Keratinocyte (primary cell): ENCODE measurements at regions not wholly inside any gene's neighbourhood (a gene's known extent, or its start where the extent isn't known, plus 50 kb on each side); places are given as distances from the start of the nearest gene placed in this dataset.

Source experiments
- DNase-seq: peaks from one replicate; pipeline ENCODE4 v3.0.0-alpha.2; 2011; ENCODE audit warnings: low read depth, missing footprints, low spot score
- FAIRE-seq: peaks from 2 replicates; lab custom pipeline; 2011; peaks lifted over from hg19 to GRCh38; lab: Jason Lieb, UNC
- H2AFZ ChIP-seq: 2 replicates; pipeline ENCODE4 v1.6.0; 2012; ENCODE audit warnings: low read length, control low read depth, inconsistent platforms; ENCODE audit not compliant: control insufficient read depth
- H3K27ac ChIP-seq: 2 replicates; pipeline ENCODE4 v1.5.1; 2011; ENCODE audit warnings: low read length; ENCODE audit not compliant: control insufficient read depth, insufficient read depth
- H3K27me3 ChIP-seq: 3 replicates; pipeline ENCODE4 v1.6.0; 2011; ENCODE audit warnings: low read length; ENCODE audit not compliant: control insufficient read depth, insufficient read depth; ENCODE audit errors: extremely low read depth
- H3K36me3 ChIP-seq, 2 experiments: 2 replicates in 1 of 2; 3 replicates in 1 of 2; pipeline ENCODE4 v1.5.1; 2011; ENCODE audit warnings: low read length in 2 of 2, mild to moderate bottlenecking in 1 of 2; ENCODE audit not compliant: control insufficient read depth in 2 of 2, insufficient read depth in 2 of 2; ENCODE audit errors: extremely low read depth in 1 of 2
- H3K4me1 ChIP-seq: 3 replicates; pipeline ENCODE4 v1.5.1; 2011; ENCODE audit warnings: low read length; ENCODE audit not compliant: control insufficient read depth, insufficient read depth; ENCODE audit errors: extremely low read depth
- H3K4me2 ChIP-seq: 3 replicates; pipeline ENCODE4 v1.6.0; 2011; ENCODE audit warnings: low read depth, low read length; ENCODE audit not compliant: control insufficient read depth, insufficient read depth; ENCODE audit errors: extremely low read depth
- H3K4me3 ChIP-seq, 3 experiments: fragments of 200-600 bp in 1 of 3; sonication (generic) in 1 of 3; 2 replicates in 2 of 3; 3 replicates in 1 of 3; pipeline ENCODE4 v1.5.1; 2011 to 2016; ENCODE audit warnings: low read length in 3 of 3, mild to moderate bottlenecking in 3 of 3, control low read depth in 2 of 3, inconsistent platforms in 1 of 3, low read depth in 1 of 3, mixed read lengths in 1 of 3, mixed run types in 1 of 3, moderate library complexity in 1 of 3; ENCODE audit not compliant: control insufficient read depth in 2 of 3, insufficient read depth in 2 of 3; ENCODE audit errors: extremely low read depth in 1 of 3
- H3K79me2 ChIP-seq: 2 replicates; pipeline ENCODE4 v1.6.0; 2012; ENCODE audit warnings: low read length; ENCODE audit not compliant: control insufficient read depth, insufficient read depth
- H3K9ac ChIP-seq: 3 replicates; pipeline ENCODE4 v1.6.0; 2011; ENCODE audit warnings: low read length; ENCODE audit not compliant: control insufficient read depth, insufficient read depth; ENCODE audit errors: extremely low read depth
- H3K9me1 ChIP-seq: 3 replicates; pipeline ENCODE4 v1.6.0; 2011; ENCODE audit warnings: low read length; ENCODE audit not compliant: control insufficient read depth, insufficient read depth; ENCODE audit errors: extremely low read depth
- H3K9me3 ChIP-seq: 2 replicates; pipeline ENCODE4 v1.5.1; 2012; ENCODE audit warnings: low read depth, low read length; ENCODE audit not compliant: control insufficient read depth
- H4K20me1 ChIP-seq: 3 replicates; pipeline ENCODE4 v1.6.0; 2011; ENCODE audit warnings: low read length; ENCODE audit not compliant: control insufficient read depth, insufficient read depth; ENCODE audit errors: extremely low read depth
- EZH2 ChIP-seq: IDR thresholded peaks from one replicate; pipeline ENCODE4 v1.6.1; 2012; ENCODE audit warnings: inconsistent platforms, mild to moderate bottlenecking, low read length, moderate library complexity
- dilution Hi-C: fragments of 300-500 bp; cut with MboI; formaldehyde crosslinking; loops from one replicate; pipeline ENCODE4 v1.7.0; 2020; ENCODE audit warnings: low sequenced_read_pairs; ENCODE audit not compliant: extremely low pct_ligation_motif_present
- TF ChIP-seq, protein P1 (sequence below), 3 experiments: IDR thresholded peaks in 1 of 3; conservative IDR thresholded peaks in 1 of 3; optimal IDR thresholded peaks in 1 of 3; 2 replicates in 2 of 3; 3 replicates in 1 of 3; pipeline versions ENCODE3 to v1.5.1; 2011; ENCODE audit warnings: low read length in 3 of 3, mild to moderate bottlenecking in 3 of 3, moderate library complexity in 2 of 3, control low read depth in 1 of 3, inconsistent platforms in 1 of 3; ENCODE audit not compliant: insufficient read depth in 2 of 3; ENCODE audit errors: extremely low read depth in 1 of 3

DNA sequence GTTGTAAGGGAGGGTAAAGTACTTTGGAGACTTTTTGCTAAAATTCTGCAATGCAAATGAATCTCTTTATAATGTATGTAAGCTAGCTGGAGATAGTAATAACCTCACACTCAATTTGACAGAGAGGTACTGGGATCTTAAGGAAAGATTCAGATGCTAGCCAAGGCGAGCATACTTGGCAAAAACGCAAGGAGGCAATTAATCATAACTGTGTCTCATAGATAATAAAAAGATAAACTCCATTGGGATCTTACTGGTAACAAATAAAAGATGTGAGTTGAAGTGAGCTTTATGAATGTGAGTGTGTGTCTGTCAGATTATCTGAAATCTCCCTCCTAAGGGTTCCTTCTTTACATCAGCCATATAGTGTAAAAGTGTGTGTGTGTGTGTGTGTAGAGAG lies 533.0 kb downstream of the TMX3 start:
- Histone ChIP-seq H3K4me2 (no peak overlapping the region), H3K4me3 (no peak overlapping the region), H3K9me3 (no peaks in the 10 kb centered on the region), H3K4me1 (no peaks in the 10 kb centered on the region), H3K9ac (no peak overlapping the region), H3K36me3 (no peaks in the 10 kb centered on the region), H3K27ac (no peak overlapping the region), H3K79me2 (no peaks in the 10 kb centered on the region), H3K27me3 (no peaks in the 10 kb centered on the region), H3K9me1 (no peaks in the 10 kb centered on the region), H4K20me1 (no peaks in the 10 kb centered on the region), H2AFZ (no peak overlapping the region)
- DNase-seq, result no peak
- FAIRE-seq, result no peak
- dilution Hi-C loops, result no loop called here
- TF ChIP-seq EZH2, result no peak
- TF ChIP-seq, protein P1, sequence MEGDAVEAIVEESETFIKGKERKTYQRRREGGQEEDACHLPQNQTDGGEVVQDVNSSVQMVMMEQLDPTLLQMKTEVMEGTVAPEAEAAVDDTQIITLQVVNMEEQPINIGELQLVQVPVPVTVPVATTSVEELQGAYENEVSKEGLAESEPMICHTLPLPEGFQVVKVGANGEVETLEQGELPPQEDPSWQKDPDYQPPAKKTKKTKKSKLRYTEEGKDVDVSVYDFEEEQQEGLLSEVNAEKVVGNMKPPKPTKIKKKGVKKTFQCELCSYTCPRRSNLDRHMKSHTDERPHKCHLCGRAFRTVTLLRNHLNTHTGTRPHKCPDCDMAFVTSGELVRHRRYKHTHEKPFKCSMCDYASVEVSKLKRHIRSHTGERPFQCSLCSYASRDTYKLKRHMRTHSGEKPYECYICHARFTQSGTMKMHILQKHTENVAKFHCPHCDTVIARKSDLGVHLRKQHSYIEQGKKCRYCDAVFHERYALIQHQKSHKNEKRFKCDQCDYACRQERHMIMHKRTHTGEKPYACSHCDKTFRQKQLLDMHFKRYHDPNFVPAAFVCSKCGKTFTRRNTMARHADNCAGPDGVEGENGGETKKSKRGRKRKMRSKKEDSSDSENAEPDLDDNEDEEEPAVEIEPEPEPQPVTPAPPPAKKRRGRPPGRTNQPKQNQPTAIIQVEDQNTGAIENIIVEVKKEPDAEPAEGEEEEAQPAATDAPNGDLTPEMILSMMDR (optimal IDR thresholded peaks at IDR 0.05 in 1 of 3, IDR thresholded peaks at IDR 0.05 in 1 of 3, conservative IDR thresholded peaks at IDR 0.05 in 1 of 3; ENCODE audit: extremely low read depth in 1 of 3, insufficient read depth in 2 of 3, low read length in 3 of 3), result no peak

DNA sequence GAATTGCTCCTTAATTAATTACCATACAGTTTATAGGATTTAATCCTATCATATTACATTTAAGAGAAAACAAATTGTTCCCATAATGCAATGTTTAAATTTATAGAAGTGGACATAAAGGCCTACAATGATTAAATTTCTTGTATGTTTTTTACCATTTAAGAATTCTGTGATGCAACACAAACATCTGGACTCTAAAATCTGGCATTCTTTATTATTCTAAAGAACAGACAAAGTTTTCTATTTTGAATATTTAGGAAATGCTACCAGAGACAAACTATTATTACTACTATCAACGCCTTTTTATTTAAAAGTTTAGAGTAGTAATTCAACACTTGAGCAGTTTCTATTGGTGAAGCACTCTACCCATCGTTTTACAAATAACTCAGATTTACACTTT lies 535.1 kb downstream of the TMX3 start:
- no peak overlapping the region for H3K4me3 ChIP-seq
- TF ChIP-seq, protein P1 (optimal IDR thresholded peaks at IDR 0.05 in 1 of 3, IDR thresholded peaks at IDR 0.05 in 1 of 3, conservative IDR thresholded peaks at IDR 0.05 in 1 of 3; ENCODE audit: extremely low read depth in 1 of 3, insufficient read depth in 2 of 3, low read length in 3 of 3), result no peak
- no peak for TF ChIP-seq EZH2
- no peaks in the 10 kb centered on the region for H3K4me1 ChIP-seq
- H2AFZ ChIP-seq, result no peak overlapping the region
- no peaks in the 10 kb centered on the region for H3K9me3 ChIP-seq
- no peaks in the 10 kb centered on the region for H3K9me1 ChIP-seq
- H4K20me1 ChIP-seq, result no peaks in the 10 kb centered on the region
- no peaks in the 10 kb centered on the region for H3K36me3 ChIP-seq
- H3K79me2 ChIP-seq, result no peaks in the 10 kb centered on the region
- H3K9ac ChIP-seq, result no peak overlapping the region
- no peak overlapping the region for H3K4me2 ChIP-seq
- no peak for FAIRE-seq
- dilution Hi-C loops, result no loop called here
- no peaks in the 10 kb centered on the region for H3K27me3 ChIP-seq
- no peak overlapping the region for H3K27ac ChIP-seq
- no peak for DNase-seq
